PC-9 (cell line): ENCODE measurements at regions not wholly inside any gene's neighbourhood (a gene's known extent, or its start where the extent isn't known, plus 50 kb on each side); places are given as distances from the start of the nearest gene placed in this dataset.

Experiments used
- CTCF ChIP-seq: fragments of 200-600 bp; sonication (generic); conservative IDR thresholded peaks from 2 replicates; pipeline ENCODE4 v1.6.1; 2017; ENCODE audit warnings: mixed run types, antibody characterized with exemption, mild to moderate bottlenecking, moderate library complexity
- EZH2 ChIP-seq: fragments of 200-600 bp; sonication (generic); IDR thresholded peaks from 2 replicates; pipeline ENCODE4 v1.8.0; 2017; ENCODE audit warnings: antibody characterized with exemption, low read depth

GRCh38 chr4:167775375-167775774, 317.0 kb upstream of the ANXA10 start:
- no peak for TF ChIP-seq CTCF
- no peak for TF ChIP-seq EZH2
